ENCODE measurements at regions not wholly inside any gene's neighbourhood (a gene's known extent, or its start where the extent isn't known, plus 50 kb on each side); places are given as distances from the start of the nearest gene placed in this dataset.
A peak's percentile ranks its signal among the peaks of the same experiment; 100 is the strongest.
"Not testable (repeated sequence)": the region's sequence is repeated elsewhere in the genome, so short reads cannot be mapped to it uniquely, and the experiment has no call there.

DNA sequence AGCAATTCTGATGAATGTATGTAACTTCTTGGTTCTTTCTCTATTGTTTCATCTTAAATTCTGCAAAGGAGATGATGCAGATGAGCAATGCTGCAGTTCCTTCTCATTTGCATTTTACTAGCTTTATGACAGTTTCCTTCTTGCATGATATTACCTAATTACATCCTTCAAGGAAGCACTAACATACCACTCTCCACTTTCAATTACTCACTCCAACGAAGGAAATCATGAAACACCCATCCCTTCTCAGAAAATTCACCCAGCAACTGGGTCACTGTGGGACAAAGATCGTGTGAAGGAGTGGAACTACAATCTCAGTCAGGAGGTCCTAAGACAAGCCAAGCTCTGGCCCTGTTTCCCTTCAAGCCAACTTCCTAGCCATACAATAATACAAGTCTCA lies 142.3 kb downstream of the CHD1L start:
- H3K4me1 ChIP-seq, result no peaks in the 10 kb centered on the region
- H3K79me2 ChIP-seq, result no peaks in the 10 kb centered on the region
- no peak overlapping the region for H3K4me3 ChIP-seq (ENCODE audit: low read depth, low read length)
- H3K27ac ChIP-seq, result no peak overlapping the region
- no peak for TF ChIP-seq CTCF (IDR thresholded peaks at IDR 0.05)
- no peaks in the 10 kb centered on the region for H3K36me3 ChIP-seq (ENCODE audit: control insufficient read depth, insufficient read depth, low read length)
- H2AFZ ChIP-seq, result no peak overlapping the region
- no peaks in the 10 kb centered on the region for H3K9me3 ChIP-seq (ENCODE audit: control insufficient read depth, low read length)
- no peak overlapping the region for H3K4me2 ChIP-seq (ENCODE audit: low read length)
- no peaks in the 10 kb centered on the region for H3K27me3 ChIP-seq (ENCODE audit: control insufficient read depth, insufficient read depth, low read length)
- H3K9ac ChIP-seq, result no peak overlapping the region

GRCh38 chr1:147388969-147389368 lies 146.5 kb downstream of the CHD1L start:
- H3K4me1 ChIP-seq, result no peaks in the 10 kb centered on the region
- H3K4me2 ChIP-seq (ENCODE audit: low read length), result no peak overlapping the region
- H2AFZ ChIP-seq, result no peak overlapping the region
- H3K9ac ChIP-seq, result no peak overlapping the region
- H3K27ac ChIP-seq, result no peak overlapping the region
- no peaks in the 10 kb centered on the region for H3K9me3 ChIP-seq (ENCODE audit: control insufficient read depth, low read length)
- H3K27me3 ChIP-seq (ENCODE audit: control insufficient read depth, insufficient read depth, low read length), result no peaks in the 10 kb centered on the region
- no peak for TF ChIP-seq CTCF (IDR thresholded peaks at IDR 0.05)
- no peaks in the 10 kb centered on the region for H3K79me2 ChIP-seq
- no peak overlapping the region for H3K4me3 ChIP-seq (ENCODE audit: low read depth, low read length)
- no peaks in the 10 kb centered on the region for H3K36me3 ChIP-seq (ENCODE audit: control insufficient read depth, insufficient read depth, low read length)

- TF ChIP-seq CTCF (IDR thresholded peaks at IDR 0.05), result peak; percentile 41
- no peak overlapping the region for H3K4me3 ChIP-seq (ENCODE audit: low read depth, low read length)
- H3K79me2 ChIP-seq, result no peaks in the 10 kb centered on the region
- no peaks in the 10 kb centered on the region for H3K4me1 ChIP-seq
- no peak overlapping the region for H3K27ac ChIP-seq
- H3K4me2 ChIP-seq (ENCODE audit: low read length), result no peak overlapping the region
- no peak overlapping the region for H2AFZ ChIP-seq
- no peak overlapping the region for H3K9ac ChIP-seq
- no peaks in the 10 kb centered on the region for H3K27me3 ChIP-seq (ENCODE audit: control insufficient read depth, insufficient read depth, low read length)
- H3K9me3 ChIP-seq (ENCODE audit: control insufficient read depth, low read length), result no peaks in the 10 kb centered on the region
- no peaks in the 10 kb centered on the region for H3K36me3 ChIP-seq (ENCODE audit: control insufficient read depth, insufficient read depth, low read length)
Observed at GRCh38 chr1:147389532-147390184, 147.2 kb downstream of the CHD1L start.

- H3K9me3 ChIP-seq (ENCODE audit: control insufficient read depth, low read length), result no peaks in the 10 kb centered on the region
- no peak overlapping the region for H3K4me3 ChIP-seq (ENCODE audit: low read depth, low read length)
- H3K4me2 ChIP-seq (ENCODE audit: low read length), result no peak overlapping the region
- TF ChIP-seq CTCF (IDR thresholded peaks at IDR 0.05), result no peak
- H3K36me3 ChIP-seq (ENCODE audit: control insufficient read depth, insufficient read depth, low read length), result no peaks in the 10 kb centered on the region
- H3K27ac ChIP-seq, result no peak overlapping the region
- H3K79me2 ChIP-seq, result no peaks in the 10 kb centered on the region
- no peaks in the 10 kb centered on the region for H3K4me1 ChIP-seq
- no peaks in the 10 kb centered on the region for H3K27me3 ChIP-seq (ENCODE audit: control insufficient read depth, insufficient read depth, low read length)
- H3K9ac ChIP-seq, result no peak overlapping the region
- H2AFZ ChIP-seq, result no peak overlapping the region
Observed at GRCh38 chr1:147390185-147390542, 147.7 kb downstream of the CHD1L start.

DNA sequence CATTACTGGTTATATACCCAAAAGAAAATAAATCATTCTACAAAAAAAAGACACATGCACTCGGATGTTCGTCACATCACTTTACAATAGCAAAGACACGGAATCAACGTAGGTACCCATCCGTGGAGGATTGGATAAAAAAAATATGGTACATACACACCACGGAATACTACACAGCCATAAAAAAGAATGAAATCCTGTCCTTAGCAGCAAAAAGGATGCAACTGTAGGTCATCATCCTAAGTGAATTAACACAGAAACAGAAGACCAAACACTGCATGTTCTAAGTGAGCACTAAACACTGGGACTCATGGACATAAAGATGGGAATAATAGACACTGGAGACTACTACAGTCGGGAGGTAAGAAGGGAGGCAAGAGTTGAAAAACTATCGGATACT lies 148.6 kb downstream of the CHD1L start:
- Histone ChIP-seq H3K4me3 (ENCODE audit: low read depth, low read length) (no peak overlapping the region), H3K27me3 (ENCODE audit: control insufficient read depth, insufficient read depth, low read length) (no peaks in the 10 kb centered on the region), H3K9me3 (ENCODE audit: control insufficient read depth, low read length) (no peaks in the 10 kb centered on the region), H3K9ac (no peak overlapping the region), H3K4me2 (ENCODE audit: low read length) (no peak overlapping the region), H3K4me1 (no peaks in the 10 kb centered on the region), H3K36me3 (ENCODE audit: control insufficient read depth, insufficient read depth, low read length) (no peaks in the 10 kb centered on the region), H3K79me2 (no peaks in the 10 kb centered on the region), H2AFZ (no peak overlapping the region), H3K27ac (no peak overlapping the region)
- TF ChIP-seq CTCF (IDR thresholded peaks at IDR 0.05), result no peak

- not testable (repeated sequence) for H3K9ac ChIP-seq; H3K4me3 ChIP-seq (ENCODE audit: low read depth, low read length); H3K9me3 ChIP-seq (ENCODE audit: control insufficient read depth, low read length); H2AFZ ChIP-seq; H3K36me3 ChIP-seq (ENCODE audit: control insufficient read depth, insufficient read depth, low read length); H3K27ac ChIP-seq; H3K4me1 ChIP-seq; H3K4me2 ChIP-seq (ENCODE audit: low read length); H3K27me3 ChIP-seq (ENCODE audit: control insufficient read depth, insufficient read depth, low read length); H3K79me2 ChIP-seq
Observed at GRCh38 chr1:147402326-147403045, 138.8 kb upstream of the BCL9 start.

- not testable (repeated sequence) for H3K79me2 ChIP-seq; H3K27me3 ChIP-seq (ENCODE audit: control insufficient read depth, insufficient read depth, low read length); H2AFZ ChIP-seq; H3K9ac ChIP-seq; H3K4me1 ChIP-seq; H3K9me3 ChIP-seq (ENCODE audit: control insufficient read depth, low read length); H3K27ac ChIP-seq; H3K4me3 ChIP-seq (ENCODE audit: low read depth, low read length); H3K36me3 ChIP-seq (ENCODE audit: control insufficient read depth, insufficient read depth, low read length); H3K4me2 ChIP-seq (ENCODE audit: low read length)
Observed at GRCh38 chr1:147404344-147404743, 137.0 kb upstream of the BCL9 start.

Measured in parathyroid adenoma (tissue), 2 donors.